ENCODE measurements at regions not wholly inside any gene's neighbourhood (a gene's known extent, or its start where the extent isn't known, plus 50 kb on each side); places are given as distances from the start of the nearest gene placed in this dataset.

GRCh38 chrX:40402831-40403533 is 177.8 kb upstream of the ATP6AP2 start:
- Histone ChIP-seq H3K27me3 (no peaks in the 10 kb centered on the region), H3K36me3 (no peaks in the 10 kb centered on the region), H3K4me1 (ENCODE audit: low read depth) (no peaks in the 10 kb centered on the region), H3K4me3 (no peak overlapping the region), H3K27ac (no peak overlapping the region), H3K9me3 (ENCODE audit: low read depth) (no peaks in the 10 kb centered on the region)
- TF ChIP-seq CTCF (IDR thresholded peaks at IDR 0.05; ENCODE audit: low read depth, low read length), result no peak
- peak in 1 of 2 donors; percentile 65 for DNase-seq (ENCODE audit: low read depth in 1 of 2, low spot score in 1 of 2)

- no peaks in the 10 kb centered on the region for H3K36me3 ChIP-seq
- TF ChIP-seq CTCF (IDR thresholded peaks at IDR 0.05; ENCODE audit: low read depth, low read length), result no peak
- no peak for DNase-seq (ENCODE audit: low read depth in 1 of 2, low spot score in 1 of 2)
Observed at GRCh38 chrX:40395102-40395501, 185.7 kb upstream of the ATP6AP2 start.

GRCh38 chrX:40394302-40394701 is 186.5 kb upstream of the ATP6AP2 start:
- Histone ChIP-seq H3K4me1 (ENCODE audit: low read depth) (no peaks in the 10 kb centered on the region), H3K27me3 (no peaks in the 10 kb centered on the region), H3K36me3 (no peaks in the 10 kb centered on the region), H3K27ac (no peak overlapping the region), H3K4me3 (no peak overlapping the region), H3K9me3 (ENCODE audit: low read depth) (no peaks in the 10 kb centered on the region)
- TF ChIP-seq CTCF (IDR thresholded peaks at IDR 0.05; ENCODE audit: low read depth, low read length), result no peak
- DNase-seq (ENCODE audit: low read depth in 1 of 2, low spot score in 1 of 2), result no peak

More at GRCh38 chrX:40395102-40395501, 185.7 kb upstream of the ATP6AP2 start:
- Histone ChIP-seq H3K4me3 (no peak overlapping the region), H3K9me3 (ENCODE audit: low read depth) (no peaks in the 10 kb centered on the region), H3K4me1 (ENCODE audit: low read depth) (no peaks in the 10 kb centered on the region), H3K27me3 (no peaks in the 10 kb centered on the region), H3K27ac (no peak overlapping the region)

GRCh38 chrX:40392599-40392998 is 188.2 kb upstream of the ATP6AP2 start:
- Histone ChIP-seq H3K27ac (no peak overlapping the region), H3K36me3 (no peaks in the 10 kb centered on the region), H3K27me3 (no peaks in the 10 kb centered on the region), H3K9me3 (ENCODE audit: low read depth) (no peaks in the 10 kb centered on the region), H3K4me3 (no peak overlapping the region), H3K4me1 (ENCODE audit: low read depth) (peaks cover 2% of the 10 kb centered on the region)
- DNase-seq (ENCODE audit: low read depth in 1 of 2, low spot score in 1 of 2), result no peak
- TF ChIP-seq CTCF (IDR thresholded peaks at IDR 0.05; ENCODE audit: low read depth, low read length), result no peak

- Histone ChIP-seq H3K27me3 (no peaks in the 10 kb centered on the region), H3K4me1 (ENCODE audit: low read depth) (peaks cover 2% of the 10 kb centered on the region), H3K36me3 (no peaks in the 10 kb centered on the region), H3K27ac (no peak overlapping the region), H3K4me3 (no peak overlapping the region), H3K9me3 (ENCODE audit: low read depth) (no peaks in the 10 kb centered on the region)
- TF ChIP-seq CTCF (IDR thresholded peaks at IDR 0.05; ENCODE audit: low read depth, low read length), result no peak
- DNase-seq (ENCODE audit: low read depth in 1 of 2, low spot score in 1 of 2), result peak in 1 of 2 donors; percentile 21
Observed at GRCh38 chrX:40391662-40392061, 189.1 kb upstream of the ATP6AP2 start.

Measured in cardiac muscle cell (in vitro differentiated cells and primary cell).